ENCODE measurements at regions not wholly inside any gene's neighbourhood (a gene's known extent, or its start where the extent isn't known, plus 50 kb on each side); places are given as distances from the start of the nearest gene placed in this dataset.

GRCh38 chr6:21469213-21469612 lies 124.3 kb upstream of the SOX4 start:
- no peak for DNase-seq (ENCODE audit: low read depth)

DNA sequence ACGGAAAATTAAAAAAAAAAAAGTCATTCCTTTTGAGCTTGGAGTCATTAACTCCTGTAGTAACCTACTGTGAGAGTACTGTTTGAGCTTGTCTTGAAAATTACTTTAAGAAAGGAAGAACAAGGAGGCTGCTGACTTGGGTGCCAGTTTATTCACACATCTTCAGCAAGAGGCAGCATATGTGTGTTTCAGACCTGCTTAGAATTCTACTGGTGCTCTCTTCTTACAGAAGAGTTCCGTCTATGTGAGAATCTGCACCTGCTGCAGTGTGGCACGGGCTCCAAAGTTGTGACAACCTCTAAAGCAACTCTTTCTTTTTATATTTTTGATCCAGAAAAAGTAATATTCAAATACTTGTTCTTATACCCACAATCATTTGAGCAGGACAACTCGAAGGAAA lies 117.4 kb upstream of the SOX4 start:
- DNase-seq (ENCODE audit: low read depth) = no peak

- DNase-seq (ENCODE audit: low read depth) = no peak
Observed at GRCh38 chr6:21478411-21478810, 115.1 kb upstream of the SOX4 start.

DNA sequence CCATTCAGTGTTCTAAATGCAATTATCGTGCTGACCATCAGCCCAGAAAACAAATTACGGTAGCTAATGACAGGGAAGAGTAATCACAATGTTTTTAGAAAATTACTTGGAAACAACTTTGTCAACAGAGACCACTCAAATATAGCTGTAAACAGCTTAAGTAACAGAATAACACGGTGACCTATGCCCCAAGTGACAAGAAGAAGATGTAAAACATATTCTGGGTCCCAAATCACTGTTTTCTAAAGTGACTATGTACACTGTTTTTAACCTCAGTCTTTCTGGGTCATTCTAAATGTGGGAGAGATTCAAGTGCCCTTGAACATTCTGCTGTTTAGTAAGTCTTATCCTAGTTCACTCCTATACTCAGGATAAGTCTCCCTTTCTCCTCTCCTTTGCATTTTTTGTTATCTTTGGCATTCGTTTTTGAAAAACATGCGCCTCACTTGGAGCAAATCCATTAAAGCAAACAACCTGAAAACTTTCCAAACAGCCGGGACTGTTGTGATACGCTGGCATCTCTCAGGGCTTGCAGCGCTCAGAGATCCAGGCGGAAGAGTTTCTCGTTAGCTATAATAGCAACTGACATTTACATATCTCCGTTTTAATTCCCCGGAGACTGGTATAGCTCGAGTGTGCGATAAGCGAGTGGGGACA lies 114.5 kb upstream of the SOX4 start:
- no peak for DNase-seq (ENCODE audit: low read depth)

GRCh38 chr6:21486115-21486514 lies 107.4 kb upstream of the SOX4 start:
- no peak for DNase-seq (ENCODE audit: low read depth)

- DNase-seq (ENCODE audit: low read depth) = no peak
Observed at GRCh38 chr6:21489826-21490225, 103.7 kb upstream of the SOX4 start.

- no peak for DNase-seq (ENCODE audit: low read depth)
Observed at GRCh38 chr6:21491955-21492354, 101.6 kb upstream of the SOX4 start.

- DNase-seq (ENCODE audit: low read depth) = no peak
Observed at GRCh38 chr6:21494505-21494904, 99.0 kb upstream of the SOX4 start.

- no peak for DNase-seq (ENCODE audit: low read depth)
Observed at GRCh38 chr6:21496196-21496595, 97.4 kb upstream of the SOX4 start.

GRCh38 chr6:21496706-21497105 lies 96.8 kb upstream of the SOX4 start:
- DNase-seq (ENCODE audit: low read depth) = no peak

- no peak for DNase-seq (ENCODE audit: low read depth)
Observed at GRCh38 chr6:21500314-21501020, 93.1 kb upstream of the SOX4 start.

DNA sequence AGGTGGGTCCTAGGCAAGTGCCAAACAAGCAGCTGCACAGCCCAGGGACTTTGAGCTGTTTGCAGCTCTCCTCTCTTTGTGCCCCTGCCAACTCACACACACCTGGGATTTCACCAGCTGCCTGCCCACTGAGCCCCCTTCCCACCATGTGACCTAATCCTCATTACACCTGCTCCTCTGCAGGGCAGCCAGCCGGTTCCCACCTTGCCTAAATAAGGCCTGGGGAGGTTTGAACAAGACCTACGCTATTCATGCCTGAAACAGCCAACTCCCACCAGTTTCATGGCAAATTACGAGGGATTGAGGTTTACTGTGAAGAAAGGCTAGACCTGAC lies 92.6 kb upstream of the SOX4 start:
- no peak for DNase-seq (ENCODE audit: low read depth)

- DNase-seq (ENCODE audit: low read depth) = no peak
Observed at GRCh38 chr6:21501815-21502214, 91.7 kb upstream of the SOX4 start.

GRCh38 chr6:21502682-21503081 lies 90.9 kb upstream of the SOX4 start:
- no peak for DNase-seq (ENCODE audit: low read depth)

DNA sequence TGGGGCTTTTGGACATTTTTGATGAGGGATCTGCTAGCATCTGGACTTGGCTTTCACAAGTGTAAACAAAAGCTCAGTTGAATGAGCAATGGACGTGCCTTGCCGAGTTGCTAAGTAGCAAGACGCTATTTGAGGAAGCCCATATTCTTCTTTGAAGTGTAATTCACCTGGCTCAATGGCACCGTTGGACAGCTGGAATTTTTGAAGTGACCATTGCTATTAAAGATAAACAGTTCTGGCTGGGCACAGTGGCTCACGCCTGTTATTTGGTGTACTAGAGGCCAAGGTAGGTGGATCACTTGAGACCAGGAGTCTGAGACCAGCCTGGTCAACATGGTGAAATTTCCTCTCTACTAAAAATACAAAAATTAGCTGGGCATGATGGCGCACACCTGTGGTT lies 88.8 kb upstream of the SOX4 start:
- no peak for DNase-seq (ENCODE audit: low read depth)

- no peak for DNase-seq (ENCODE audit: low read depth)
Observed at GRCh38 chr6:21505574-21505990, 88.0 kb upstream of the SOX4 start.

GRCh38 chr6:21506126-21506525 lies 87.4 kb upstream of the SOX4 start:
- DNase-seq (ENCODE audit: low read depth) = no peak

DNA sequence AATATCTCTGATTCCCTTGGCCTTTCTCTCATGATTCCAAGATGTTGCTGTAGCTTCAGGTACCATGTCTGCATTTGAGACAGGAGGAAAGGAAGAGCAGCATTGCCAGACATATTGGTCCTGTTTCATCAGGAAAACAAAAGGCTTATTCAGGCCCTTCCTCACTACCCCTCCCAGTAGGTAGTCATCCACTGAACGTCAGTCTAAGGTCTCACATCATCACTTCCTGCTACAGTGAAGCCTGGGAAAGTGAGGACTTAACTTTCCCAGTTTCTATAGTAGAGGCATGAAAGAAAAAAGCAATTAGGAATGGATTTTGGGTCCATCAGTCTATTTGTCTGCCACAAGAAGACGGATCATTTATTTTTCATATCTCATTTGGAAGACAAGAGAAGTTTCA lies 85.7 kb upstream of the SOX4 start:
- DNase-seq (ENCODE audit: low read depth) = no peak

GRCh38 chr6:21508753-21509152 lies 84.8 kb upstream of the SOX4 start:
- DNase-seq (ENCODE audit: low read depth) = no peak

- DNase-seq (ENCODE audit: low read depth) = no peak
Observed at GRCh38 chr6:21511891-21512550, 81.5 kb upstream of the SOX4 start.

- DNase-seq (ENCODE audit: low read depth) = no peak
Observed at GRCh38 chr6:21514288-21514687, 79.3 kb upstream of the SOX4 start.

- no peak for DNase-seq (ENCODE audit: low read depth)
Observed at GRCh38 chr6:21518317-21518716, 75.2 kb upstream of the SOX4 start.

DNA sequence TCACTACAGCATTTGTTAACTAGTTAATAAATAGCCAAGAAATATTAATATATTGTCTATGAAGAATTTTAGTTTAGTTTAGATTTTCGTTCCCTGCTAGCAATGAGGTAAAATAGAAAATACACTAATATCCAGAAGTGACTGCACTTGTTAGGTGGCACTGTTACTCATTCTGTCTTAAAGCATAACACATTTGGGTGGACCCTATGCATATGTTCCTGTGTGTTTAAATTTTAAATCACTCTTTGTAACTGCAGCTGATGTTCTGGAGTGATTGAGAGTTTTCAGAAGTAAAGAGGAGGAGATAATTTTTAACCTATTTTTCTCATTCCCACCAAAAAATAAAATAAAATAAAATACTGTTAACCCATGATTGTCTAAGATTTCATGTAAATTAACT lies 73.9 kb upstream of the SOX4 start:
- DNase-seq (ENCODE audit: low read depth) = no peak

DNA sequence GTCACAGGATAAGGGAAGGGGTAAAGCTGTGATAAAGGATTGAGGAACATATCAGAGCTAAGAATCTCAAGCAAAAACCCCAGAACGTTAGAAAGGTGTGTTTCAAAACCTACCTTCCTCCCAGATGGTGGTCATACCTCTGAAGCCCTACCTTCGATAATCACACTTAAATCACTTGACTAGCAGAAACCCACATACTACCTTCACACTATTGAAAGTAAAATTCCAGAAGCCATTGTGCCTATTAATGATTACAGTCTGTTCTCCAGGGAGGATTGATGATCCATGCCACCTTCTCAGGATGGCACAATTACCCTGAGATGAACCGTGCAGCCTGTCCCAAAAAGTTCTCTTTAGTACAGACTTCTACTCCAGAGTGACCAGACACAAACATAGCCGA lies 72.3 kb upstream of the SOX4 start:
- DNase-seq (ENCODE audit: low read depth) = no peak
